ENCODE measurements at regions not wholly inside any gene's neighbourhood (a gene's known extent, or its start where the extent isn't known, plus 50 kb on each side); places are given as distances from the start of the nearest gene placed in this dataset.

DNA sequence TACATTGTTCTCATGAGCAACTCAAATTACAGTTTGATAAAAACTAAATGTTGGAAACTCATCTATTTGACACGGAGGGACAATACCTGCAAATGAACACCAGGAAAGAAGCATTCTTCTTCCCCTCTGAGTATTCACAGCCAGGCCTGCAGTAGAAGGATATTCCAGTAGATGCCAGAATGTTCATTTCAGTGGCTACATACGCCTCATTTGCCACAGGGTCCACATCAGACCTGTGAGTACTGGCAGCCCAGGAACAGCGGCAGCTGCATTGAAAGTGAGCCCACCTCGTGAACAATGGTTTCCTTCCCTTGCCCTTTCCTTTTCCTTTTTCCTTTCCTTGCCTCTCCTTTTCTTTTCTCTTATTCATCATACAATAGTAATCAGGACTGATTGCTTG, 81.1 kb upstream of the NEIL3 start:
- TF ChIP-seq, protein P1, sequence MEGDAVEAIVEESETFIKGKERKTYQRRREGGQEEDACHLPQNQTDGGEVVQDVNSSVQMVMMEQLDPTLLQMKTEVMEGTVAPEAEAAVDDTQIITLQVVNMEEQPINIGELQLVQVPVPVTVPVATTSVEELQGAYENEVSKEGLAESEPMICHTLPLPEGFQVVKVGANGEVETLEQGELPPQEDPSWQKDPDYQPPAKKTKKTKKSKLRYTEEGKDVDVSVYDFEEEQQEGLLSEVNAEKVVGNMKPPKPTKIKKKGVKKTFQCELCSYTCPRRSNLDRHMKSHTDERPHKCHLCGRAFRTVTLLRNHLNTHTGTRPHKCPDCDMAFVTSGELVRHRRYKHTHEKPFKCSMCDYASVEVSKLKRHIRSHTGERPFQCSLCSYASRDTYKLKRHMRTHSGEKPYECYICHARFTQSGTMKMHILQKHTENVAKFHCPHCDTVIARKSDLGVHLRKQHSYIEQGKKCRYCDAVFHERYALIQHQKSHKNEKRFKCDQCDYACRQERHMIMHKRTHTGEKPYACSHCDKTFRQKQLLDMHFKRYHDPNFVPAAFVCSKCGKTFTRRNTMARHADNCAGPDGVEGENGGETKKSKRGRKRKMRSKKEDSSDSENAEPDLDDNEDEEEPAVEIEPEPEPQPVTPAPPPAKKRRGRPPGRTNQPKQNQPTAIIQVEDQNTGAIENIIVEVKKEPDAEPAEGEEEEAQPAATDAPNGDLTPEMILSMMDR (IDR thresholded peaks at IDR 0.05; ENCODE audit: low read depth, low read length), result no peak
- no peak for TF ChIP-seq EZH2phosphoT487 (IDR thresholded peaks at IDR 0.05; ENCODE audit: low read depth)
